ENCODE measurements at regions not wholly inside any gene's neighbourhood (a gene's known extent, or its start where the extent isn't known, plus 50 kb on each side); places are given as distances from the start of the nearest gene placed in this dataset.
"Not testable (repeated sequence)": the region's sequence is repeated elsewhere in the genome, so short reads cannot be mapped to it uniquely, and the experiment has no call there.

DNA sequence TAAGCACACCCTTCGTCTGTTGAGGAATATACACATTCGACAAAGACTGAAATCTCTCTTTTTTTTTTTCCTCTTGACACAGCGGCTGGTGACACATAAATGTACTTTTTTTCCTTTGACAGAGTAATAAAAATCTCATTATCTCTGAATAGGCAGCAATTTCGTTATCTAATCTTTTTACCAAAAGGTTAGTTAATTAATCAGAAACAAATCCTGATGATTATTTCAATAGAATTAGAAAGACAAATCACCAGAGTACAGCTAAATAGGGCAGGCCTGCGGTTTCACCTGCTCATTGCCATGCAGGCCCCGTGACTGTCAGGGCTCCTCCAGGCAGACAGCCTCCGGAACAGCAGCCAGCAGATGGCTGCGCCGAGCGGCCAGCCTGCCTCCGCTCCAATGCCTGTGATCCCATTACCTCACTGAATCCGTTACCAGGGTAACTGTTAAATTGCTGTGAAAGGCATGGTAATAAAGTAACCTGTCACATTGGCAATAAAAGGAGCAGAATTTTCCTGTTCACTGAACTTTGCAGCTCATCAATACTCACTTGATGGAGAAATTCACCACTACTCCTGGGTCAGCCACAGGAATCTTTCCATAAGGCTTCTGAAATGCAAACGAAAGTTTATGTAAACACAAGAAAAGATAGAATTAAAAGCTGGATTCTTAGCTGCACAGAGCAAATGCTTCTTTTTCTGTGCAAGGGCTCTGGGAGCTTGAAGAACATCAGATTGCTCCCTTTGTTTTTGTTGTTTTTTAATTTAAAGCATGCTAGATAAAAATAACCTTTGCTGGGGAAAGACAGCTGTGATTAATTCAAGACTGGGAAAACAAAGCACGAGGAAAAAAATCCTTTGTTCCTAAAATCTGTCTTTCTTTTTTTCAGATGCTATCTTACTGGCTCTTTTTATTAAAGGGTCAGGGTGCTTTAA lies 666.4 kb upstream of the ZNF608 start:
- DNase-seq (ENCODE audit: low read depth in 2 of 2): no peak

DNA sequence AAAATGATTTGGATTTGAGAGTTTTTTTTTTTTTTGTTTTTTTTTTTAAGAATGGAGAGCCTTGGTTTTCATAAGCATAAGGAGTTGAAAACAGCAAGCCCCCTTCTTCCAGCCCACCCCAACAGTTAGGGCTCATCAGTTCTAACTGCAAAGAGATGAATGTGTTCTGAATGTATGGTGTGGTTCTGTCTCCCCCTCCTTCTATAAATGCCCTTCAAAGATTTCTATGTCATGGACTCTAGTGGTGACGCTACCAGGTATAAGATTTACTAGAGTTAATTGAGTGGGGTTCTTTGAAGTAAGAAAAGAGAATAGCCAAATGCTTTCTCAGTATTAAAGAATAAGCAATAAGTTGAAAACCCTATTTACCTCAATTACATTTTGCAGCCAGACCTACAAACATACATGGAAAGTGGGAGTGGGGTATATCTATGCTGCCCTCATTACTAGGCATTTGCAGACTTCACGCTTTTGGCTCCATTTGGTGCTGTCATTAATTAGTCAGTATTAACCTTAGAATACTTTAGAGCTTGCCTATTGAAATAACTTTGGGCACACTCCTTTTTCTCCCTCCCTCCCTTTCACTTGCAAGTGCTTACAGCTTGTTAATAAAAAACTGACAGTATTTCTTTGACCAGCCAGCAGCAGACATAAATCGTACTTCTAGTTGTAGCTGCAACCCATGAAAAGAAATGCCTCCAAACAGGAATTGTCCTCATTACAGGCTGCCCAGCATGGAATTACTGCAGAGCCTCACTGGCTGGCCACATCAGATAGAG lies 667.2 kb upstream of the ZNF608 start:
- no peak for DNase-seq (ENCODE audit: low read depth in 2 of 2)

DNA sequence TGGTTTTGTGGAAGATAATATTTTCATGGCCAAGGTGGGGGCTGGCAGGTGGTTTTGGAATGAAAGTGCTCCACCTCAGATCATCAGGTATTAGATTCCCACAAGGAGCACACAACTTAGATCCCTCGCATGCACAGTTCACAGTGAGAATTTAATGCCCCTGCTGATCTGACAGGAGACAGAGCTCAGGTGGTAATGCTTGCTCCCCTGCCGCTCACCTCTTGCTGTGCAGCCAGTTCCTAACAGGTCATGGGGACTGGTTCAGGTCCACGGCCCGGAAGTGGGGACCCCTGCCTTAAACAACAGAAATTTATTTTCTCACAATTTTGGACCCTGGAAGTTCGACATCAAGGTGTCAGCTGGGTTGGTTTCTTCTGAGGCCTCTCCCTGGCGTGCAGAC lies 668.7 kb upstream of the ZNF608 start:
- DNase-seq (ENCODE audit: low read depth in 2 of 2): no peak

DNA sequence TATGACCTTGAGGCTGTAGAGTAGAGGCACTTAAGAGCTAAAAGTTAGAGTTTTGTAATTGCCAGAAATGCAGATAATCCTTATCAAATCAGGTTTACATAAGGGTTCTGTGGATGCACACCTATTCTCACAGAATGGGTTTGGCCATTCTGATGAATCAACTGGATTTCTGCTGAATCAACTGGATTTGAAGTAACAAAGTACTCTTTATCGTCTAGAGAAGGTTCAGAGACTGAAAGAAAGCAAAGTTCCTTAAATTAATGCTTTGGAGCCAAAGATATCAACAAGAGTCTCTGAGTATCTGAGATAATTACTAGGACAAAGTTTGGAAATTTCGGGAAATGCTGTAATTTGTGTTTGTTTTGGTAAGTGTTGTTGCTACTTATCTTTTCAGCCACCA lies 669.6 kb upstream of the ZNF608 start:
- DNase-seq (ENCODE audit: low read depth in 2 of 2): no peak

DNA sequence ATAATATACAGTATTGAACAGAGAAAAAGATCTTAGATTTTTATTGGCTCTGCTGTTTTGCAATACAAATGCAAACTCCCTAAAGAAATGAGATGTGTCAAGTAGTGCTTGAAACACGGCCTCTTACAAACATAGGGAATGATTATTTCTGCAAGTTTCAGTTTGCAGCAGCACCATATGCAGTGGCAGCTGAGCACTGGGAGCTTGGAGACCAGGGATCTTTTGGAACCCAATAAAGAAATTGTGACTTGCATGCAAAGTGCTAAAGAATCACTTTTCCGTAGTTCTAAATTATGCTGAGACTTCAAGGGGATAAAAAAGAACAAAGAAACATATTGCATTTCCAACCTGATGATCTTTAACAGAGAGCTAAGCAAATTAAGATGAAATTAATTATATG lies 674.6 kb upstream of the ZNF608 start:
- DNase-seq (ENCODE audit: low read depth in 2 of 2): no peak

DNA sequence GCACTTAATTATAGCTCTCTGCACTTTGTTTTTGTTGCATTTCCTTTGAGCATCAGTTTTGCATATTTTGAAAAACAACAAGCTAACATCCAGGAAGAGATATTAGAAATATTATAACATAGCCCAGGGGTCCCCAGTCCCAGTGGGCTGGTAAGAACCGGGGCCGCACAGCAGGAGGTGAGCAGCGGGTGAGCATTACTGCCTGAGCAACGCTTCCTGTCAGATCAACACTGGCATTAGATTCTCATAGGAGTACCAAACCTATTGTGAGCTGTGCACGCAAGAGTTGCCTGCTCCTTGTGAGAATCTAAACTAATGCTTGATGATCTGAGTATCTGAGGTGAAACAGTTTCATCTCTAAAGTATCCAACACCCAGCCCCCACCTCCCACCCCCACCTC lies 675.9 kb upstream of the ZNF608 start:
- no peak for DNase-seq (ENCODE audit: low read depth in 2 of 2)

DNA sequence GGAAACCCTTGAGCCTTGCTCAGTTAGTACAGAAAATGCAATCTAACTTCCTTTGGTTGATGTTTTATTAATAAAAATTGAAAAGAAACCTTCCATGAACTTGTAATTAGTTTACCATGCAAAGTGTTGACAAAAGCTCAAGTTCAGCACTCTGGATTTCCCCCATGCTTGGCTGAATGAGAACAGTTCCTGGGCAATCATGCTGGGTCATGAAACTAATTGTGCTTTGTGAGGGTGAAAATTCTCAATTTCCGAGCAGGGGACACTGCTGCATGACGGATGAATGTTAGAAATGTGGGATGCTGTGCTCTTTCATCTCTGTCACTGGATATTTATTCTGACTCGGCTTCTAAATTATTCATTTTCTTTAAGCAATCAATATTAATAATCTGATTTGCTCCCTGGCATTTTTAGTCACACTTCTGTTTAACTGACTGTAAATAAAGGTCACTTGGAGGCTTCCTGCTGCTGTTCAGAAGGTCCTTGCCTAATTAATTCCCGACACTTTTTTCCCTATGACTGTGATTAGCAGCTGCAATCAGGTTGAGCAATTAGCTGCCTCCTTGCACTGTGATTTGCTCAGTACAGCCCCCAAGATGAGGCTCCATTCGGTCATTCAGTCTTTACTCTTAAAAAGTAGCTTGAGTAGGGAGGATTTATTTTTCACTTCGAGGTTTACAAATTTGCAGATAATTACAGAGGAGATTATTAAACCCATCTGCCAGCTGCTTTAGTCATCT lies 678.1 kb upstream of the ZNF608 start:
- DNase-seq (ENCODE audit: low read depth in 2 of 2): no peak

DNA sequence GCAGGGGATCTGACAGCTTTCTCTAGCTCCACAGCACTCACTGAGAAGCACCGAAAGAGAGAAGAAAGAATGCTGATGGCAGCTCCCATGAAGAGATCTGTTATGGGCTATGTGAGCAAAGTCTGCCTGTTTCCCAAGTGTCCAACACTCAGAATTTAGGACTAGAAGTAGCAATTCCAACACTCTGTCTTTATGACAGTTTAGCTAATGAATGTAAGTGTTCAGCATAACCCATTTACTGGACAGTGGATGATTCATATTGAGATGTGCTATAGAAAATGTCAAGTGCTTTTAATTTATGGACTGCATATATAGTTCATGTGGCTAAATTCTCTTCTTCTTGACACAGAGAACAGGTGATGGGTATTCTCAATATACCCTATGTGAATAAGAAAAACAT lies 683.1 kb upstream of the ZNF608 start:
- no peak for DNase-seq (ENCODE audit: low read depth in 2 of 2)

DNA sequence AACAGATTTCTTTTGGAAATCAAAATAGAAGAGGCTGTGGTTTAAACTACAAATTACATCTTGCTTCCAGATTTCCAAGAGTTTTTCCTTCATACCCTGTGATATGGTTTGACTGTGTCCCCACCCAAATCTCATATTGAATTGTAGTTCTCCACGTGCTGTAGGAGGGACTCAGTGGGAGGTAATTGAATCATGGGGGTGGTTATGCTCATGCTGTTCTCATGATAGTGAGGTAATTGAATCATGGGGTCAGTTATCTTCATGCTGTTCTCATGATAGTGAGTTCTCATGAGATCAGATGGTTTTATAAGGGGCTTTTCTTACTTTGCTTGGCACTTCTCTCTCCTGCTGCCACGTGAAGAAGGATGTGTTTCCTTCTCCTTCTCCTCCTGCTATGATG lies 687.0 kb upstream of the ZNF608 start:
- no peak for DNase-seq (ENCODE audit: low read depth in 2 of 2)

DNA sequence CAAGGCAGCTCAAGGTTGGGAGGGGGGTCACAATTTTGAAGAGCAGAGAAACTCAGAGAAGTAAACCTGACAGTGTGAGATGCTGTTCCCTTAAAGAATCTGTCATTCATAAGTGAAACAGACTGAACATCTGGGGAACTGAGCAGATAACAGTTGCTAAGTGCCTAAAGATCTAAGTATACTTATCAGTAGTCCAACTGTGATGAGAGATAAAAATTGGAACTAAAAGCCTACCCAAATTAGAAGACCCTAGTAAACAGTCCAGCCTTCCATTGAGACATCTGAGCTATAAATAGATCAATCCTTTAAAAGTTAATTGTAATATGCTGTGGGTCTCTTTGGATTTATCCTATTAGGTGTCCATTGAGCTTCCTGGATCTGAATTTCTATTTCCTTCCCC lies 692.8 kb upstream of the ZNF608 start:
- no peak for DNase-seq (ENCODE audit: low read depth in 2 of 2)

DNA sequence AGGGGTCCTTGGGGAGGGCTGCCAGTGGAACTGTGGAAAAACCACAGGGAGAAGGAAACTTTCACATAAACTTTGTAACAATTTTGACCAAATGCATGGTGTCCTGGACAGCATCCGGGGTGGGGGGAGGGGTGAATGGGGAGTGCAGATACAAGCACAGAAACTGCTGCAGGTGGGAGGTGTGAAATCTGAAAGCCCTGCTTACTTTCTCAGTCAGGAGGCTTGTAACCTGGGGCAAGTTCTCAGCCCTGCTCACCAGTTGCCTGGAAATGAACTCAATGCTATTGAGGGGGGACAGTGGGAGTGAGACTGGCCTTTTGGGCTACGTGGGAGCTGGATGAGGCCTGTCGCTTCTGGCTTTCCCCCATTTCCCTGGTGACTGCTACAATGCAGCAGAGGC lies 694.5 kb upstream of the ZNF608 start:
- no peak for DNase-seq (ENCODE audit: low read depth in 2 of 2)

DNA sequence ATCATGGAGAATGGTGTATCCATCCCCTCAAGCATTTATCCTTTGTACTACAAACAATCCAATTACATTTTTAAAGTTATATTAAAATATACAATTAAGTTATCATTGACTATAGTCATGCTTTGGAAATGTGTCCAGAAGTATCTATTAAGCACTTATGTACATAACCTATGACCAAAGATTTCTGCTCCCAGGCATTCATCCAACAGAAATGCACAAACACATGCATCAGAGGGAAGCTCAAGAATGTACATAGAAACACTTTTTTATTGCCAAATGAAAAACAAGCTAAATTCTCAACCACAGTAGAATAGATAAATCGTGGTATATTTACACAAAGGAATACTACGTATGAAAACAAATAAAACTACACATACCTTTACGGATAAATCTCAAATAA lies 700.5 kb upstream of the ZNF608 start:
- no peak for DNase-seq (ENCODE audit: low read depth in 2 of 2)

DNA sequence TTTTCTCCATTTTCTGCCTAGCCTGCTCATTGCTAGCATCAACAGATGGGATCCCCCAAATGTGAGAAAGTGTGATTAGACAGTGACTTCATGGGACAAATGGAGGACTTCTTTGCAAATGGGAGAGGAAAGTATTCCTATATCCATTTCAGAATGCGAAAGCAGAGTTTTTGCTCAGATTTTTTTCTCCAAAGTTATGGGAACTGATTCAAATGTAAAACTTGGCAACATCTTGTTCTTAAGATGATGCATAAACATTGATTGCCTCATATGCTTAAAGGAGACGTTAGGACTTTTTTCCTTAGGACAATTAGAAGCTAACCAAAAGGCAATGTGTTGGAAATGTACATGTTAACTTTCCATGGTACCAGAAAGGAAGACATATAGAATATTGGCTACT lies 704.3 kb upstream of the ZNF608 start:
- DNase-seq (ENCODE audit: low read depth in 2 of 2): no peak

DNA sequence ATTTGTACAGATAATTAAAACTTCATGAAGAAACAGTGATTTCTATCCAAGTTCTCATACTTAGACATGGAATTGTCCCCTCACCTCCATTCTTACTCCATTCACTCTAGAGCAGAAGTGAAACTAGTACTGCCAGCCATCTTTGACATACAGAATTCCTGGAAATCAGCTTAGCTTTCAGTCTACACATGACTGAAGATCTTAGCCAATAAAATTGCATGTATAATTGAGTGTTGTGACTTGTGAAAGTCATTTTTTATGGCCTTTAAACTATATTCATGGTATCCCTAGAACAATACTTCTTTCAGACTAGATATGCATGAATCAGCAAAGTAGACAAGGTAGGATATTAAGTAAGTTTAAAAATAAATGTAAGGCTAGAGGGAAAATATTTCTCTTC lies 705.2 kb upstream of the ZNF608 start:
- DNase-seq (ENCODE audit: low read depth in 2 of 2): no peak

DNA sequence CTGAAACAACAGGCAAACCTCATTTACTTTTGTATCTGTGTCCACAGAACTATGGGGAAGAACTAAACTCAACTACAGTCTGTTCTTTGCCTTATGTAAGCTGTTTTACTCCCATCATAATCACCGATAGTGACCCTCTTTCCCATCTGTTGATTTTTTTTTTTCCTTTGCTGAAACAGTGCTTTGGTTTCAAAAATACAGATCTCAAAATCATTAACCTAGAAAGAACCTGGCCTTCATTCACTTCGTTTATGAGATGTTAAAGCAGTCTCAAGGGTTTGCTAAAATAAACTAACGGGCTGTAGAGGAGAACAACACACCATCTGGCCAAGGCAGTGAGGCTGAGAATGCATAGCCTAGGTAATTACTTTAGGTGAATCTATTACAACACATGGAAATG lies 706.6 kb upstream of the ZNF608 start:
- no peak for DNase-seq (ENCODE audit: low read depth in 2 of 2)

DNA sequence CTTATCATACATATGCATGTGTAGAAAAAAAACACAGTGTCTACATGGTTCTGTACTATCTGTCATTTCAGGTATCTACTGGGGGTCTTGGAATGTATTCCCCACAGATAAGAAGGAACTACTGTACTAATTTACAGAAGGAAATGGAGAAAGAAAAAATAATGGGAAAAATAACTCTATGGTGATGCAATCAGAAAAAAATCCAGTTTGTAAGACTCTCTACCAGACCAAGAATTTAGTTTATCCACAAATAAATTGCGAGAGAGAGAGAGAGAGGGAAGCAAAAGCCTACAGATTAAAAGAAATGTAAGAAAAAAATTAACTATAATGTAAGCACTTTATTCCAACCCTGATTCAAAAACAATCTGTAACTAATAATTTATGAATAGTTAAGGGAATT lies 708.6 kb upstream of the ZNF608 start:
- DNase-seq (ENCODE audit: low read depth in 2 of 2): no peak

DNA sequence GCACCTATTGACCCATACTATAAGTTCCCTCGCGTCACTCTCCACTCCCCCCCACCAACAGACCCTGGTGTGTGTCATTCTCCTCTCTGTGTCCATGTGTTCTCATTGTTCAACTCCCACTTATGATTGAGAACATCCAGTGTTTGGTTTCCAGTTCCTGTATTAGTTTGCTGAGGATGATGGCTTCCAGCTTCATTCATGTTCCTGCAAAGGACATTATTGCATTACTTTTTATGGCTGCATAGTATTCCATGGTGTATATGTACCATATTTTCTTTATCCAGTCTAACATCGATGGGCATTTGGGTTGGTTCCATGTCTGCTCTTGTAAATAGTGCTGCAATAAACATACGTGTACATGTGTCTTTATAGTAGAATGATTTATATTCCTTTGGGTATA lies 709.6 kb upstream of the ZNF608 start:
- DNase-seq (ENCODE audit: low read depth in 2 of 2): not testable (repeated sequence)

DNA sequence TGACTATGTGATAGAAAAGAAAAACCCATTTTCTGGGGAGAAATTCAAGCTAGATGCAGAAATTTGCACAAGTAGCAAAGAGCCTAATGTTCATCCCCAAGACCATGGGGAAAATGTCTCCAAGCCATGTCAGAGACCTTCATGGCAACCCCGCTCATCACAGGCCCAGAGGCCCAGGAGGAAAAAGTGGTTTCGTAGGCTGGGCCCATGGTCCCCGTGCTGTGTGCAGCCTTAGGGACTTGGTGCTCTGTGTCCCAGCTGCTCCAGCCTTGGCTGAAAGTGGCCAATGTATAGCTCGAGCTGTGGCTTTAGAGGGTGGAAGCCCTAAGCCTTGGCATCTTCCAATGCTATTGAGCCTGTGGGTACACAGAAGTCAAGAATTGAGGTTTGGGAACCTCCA lies 711.2 kb upstream of the ZNF608 start:
- DNase-seq (ENCODE audit: low read depth in 2 of 2): no peak

DNA sequence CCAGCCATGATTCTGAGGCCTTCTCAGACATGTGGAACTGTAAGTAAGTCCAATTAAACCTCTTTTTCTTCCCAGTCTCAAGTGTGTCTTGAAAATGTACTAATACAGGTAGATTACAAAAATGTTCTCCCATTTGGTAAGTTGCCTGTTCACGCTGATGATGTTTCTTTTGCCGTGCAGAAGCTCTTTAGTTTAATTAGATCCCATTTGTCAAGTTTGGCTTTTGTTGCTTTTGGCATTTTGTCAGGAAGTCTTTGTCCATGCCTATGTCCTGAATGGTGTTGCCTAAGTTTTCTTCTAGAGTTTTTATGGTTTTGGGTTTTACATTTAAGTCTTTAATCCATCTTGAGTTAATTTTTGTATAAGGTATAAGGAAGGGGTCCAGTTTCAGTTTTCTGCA lies 712.5 kb upstream of the ZNF608 start:
- not testable (repeated sequence) for DNase-seq (ENCODE audit: low read depth in 2 of 2)

DNA sequence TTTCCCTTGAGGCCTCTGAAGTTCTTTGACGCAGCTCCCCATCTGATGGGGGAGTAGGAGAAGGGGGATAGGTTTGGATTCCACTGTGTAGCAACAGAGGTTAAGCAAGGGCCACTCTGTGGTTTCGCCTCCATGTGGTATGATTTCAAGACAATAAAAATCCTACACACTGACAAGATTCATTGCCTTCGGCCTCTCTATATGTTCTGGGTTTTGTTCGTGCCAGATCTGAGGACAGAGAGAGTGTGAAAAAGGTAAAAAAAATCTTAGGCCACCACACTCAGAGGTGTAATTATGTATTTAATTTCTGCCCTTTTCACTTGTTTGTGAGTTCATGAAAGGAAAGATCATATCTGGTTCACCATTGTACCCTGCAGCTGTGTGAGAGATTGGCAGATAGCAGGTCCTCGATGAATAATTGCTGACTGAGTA lies 715.2 kb upstream of the ZNF608 start:
- DNase-seq (ENCODE audit: low read depth in 2 of 2): no peak

DNA sequence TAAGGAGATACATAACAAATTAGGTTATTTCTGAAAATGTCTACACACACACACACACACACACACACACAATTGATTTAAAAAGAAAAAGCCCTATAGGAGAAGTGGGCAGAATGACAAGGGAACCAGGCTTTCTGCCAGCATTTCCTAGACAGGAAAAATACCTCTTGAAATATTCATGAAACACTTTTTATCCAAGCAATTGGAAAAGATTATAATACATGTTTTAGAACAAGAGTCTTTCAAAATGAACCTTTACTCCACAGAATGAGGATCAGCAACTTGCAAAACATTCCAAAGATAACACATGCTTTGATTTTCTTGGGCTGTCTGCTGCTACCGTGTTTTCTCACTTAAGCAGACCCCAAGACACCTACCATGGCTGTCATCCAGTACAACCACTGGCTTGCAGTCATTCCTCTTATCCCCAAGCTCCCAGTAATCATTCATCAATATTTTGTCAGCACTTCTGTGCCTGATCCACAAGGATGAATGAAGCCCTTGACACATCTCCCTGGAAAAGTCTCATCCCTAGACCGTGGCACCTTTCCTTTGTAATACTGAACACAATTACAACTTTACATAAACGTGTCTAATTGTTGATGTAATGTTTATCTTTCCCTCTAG lies 717.1 kb upstream of the ZNF608 start:
- DNase-seq (ENCODE audit: low read depth in 2 of 2): no peak

DNA sequence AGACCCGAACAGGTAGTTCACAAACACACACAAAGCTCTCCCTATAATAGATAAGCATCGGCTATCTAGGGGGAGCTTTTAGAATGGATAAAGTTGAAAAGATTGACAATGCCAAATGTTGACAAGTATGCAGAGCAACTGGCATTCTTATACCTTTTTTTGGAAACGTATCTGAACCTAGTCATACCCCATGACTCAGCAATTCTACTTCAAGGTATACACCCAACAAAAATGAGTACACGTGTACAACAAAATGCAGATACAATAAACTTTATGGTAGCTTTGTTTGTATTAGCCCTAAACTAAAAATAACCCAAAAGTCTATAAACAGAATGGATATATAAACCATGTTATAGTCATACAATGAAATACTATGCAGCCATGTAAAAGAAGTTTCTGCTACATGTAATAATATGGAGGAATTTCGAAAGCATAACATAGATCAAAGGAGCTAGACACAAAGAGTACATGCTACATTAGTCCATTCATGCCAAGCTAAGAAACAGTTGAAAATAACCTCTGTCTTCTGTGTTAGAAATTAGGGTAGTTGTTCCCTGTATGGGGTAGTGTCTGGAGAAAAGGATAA lies 718.5 kb upstream of the ZNF608 start:
- DNase-seq (ENCODE audit: low read depth in 2 of 2): no peak
